ENCODE measurements at regions not wholly inside any gene's neighbourhood (a gene's known extent, or its start where the extent isn't known, plus 50 kb on each side); places are given as distances from the start of the nearest gene placed in this dataset.

GRCh38 chr20:7741866-7742265, 198.4 kb downstream of the HAO1 start:
- TF ChIP-seq EZH2 (IDR thresholded peaks at IDR 0.05; ENCODE audit: low read length) (no peak), CTCF (optimal IDR thresholded peaks at IDR 0.05 in 1 of 3, IDR thresholded peaks at IDR 0.05 in 1 of 3, conservative IDR thresholded peaks at IDR 0.05 in 1 of 3; ENCODE audit: extremely low read depth in 1 of 3, insufficient read depth in 2 of 3, low read length in 3 of 3) (no peak)

Data from keratinocyte (primary cell).